ENCODE measurements at regions not wholly inside any gene's neighbourhood (a gene's known extent, or its start where the extent isn't known, plus 50 kb on each side); places are given as distances from the start of the nearest gene placed in this dataset.

- no peaks in the 10 kb centered on the region for H3K4me1 ChIP-seq
- H3K27ac ChIP-seq = no peak overlapping the region
- no peak for TF ChIP-seq CTCF (IDR thresholded peaks at IDR 0.05)
- intact Hi-C loops (cut with DNase I) = no loop called here
- H3K9ac ChIP-seq (ENCODE audit: low read depth in 2 of 2, low read length in 2 of 2) = no peak overlapping the region
- DNase-seq = no peak
- no peaks in the 10 kb centered on the region for H3K27me3 ChIP-seq
- H3K9me3 ChIP-seq = no peaks in the 10 kb centered on the region
- H3K36me3 ChIP-seq = no peaks in the 10 kb centered on the region
- no peak overlapping the region for H3K4me3 ChIP-seq
Observed at GRCh38 chr4:8739820-8740665, 131.6 kb downstream of the HMX1 start.

GRCh38 chr4:8739317-8739716, 132.3 kb downstream of the HMX1 start:
- no peak overlapping the region for H3K9ac ChIP-seq (ENCODE audit: low read depth in 2 of 2, low read length in 2 of 2)
- H3K36me3 ChIP-seq = no peaks in the 10 kb centered on the region
- no peaks in the 10 kb centered on the region for H3K9me3 ChIP-seq
- intact Hi-C loops (cut with DNase I) = no loop called here
- H3K4me3 ChIP-seq = no peak overlapping the region
- no peak for DNase-seq
- TF ChIP-seq CTCF (IDR thresholded peaks at IDR 0.05) = no peak
- H3K27me3 ChIP-seq = no peaks in the 10 kb centered on the region
- no peak overlapping the region for H3K27ac ChIP-seq
- H3K4me1 ChIP-seq = no peaks in the 10 kb centered on the region

- intact Hi-C loops (cut with DNase I) = no loop called here
- no peak overlapping the region for H3K9ac ChIP-seq (ENCODE audit: low read depth in 2 of 2, low read length in 2 of 2)
- no peaks in the 10 kb centered on the region for H3K27me3 ChIP-seq
- no peak for DNase-seq
- no peak overlapping the region for H3K27ac ChIP-seq
- no peaks in the 10 kb centered on the region for H3K4me1 ChIP-seq
- no peaks in the 10 kb centered on the region for H3K36me3 ChIP-seq
- H3K9me3 ChIP-seq = no peaks in the 10 kb centered on the region
- no peak for TF ChIP-seq CTCF (IDR thresholded peaks at IDR 0.05)
- no peak overlapping the region for H3K4me3 ChIP-seq
Observed at GRCh38 chr4:8738471-8738931, 133.1 kb downstream of the HMX1 start.

- Histone ChIP-seq H3K9ac (ENCODE audit: low read depth in 2 of 2, low read length in 2 of 2) (no peak overlapping the region), H3K4me1 (no peaks in the 10 kb centered on the region), H3K27me3 (no peaks in the 10 kb centered on the region), H3K9me3 (no peaks in the 10 kb centered on the region), H3K27ac (no peak overlapping the region), H3K36me3 (no peaks in the 10 kb centered on the region), H3K4me3 (no peak overlapping the region)
- DNase-seq = no peak
- TF ChIP-seq CTCF (IDR thresholded peaks at IDR 0.05) = no peak
- intact Hi-C loops (cut with DNase I) = no loop called here
Observed at GRCh38 chr4:8737601-8738279, 133.9 kb downstream of the HMX1 start.

- Histone ChIP-seq H3K4me3 (no peak overlapping the region), H3K36me3 (no peaks in the 10 kb centered on the region), H3K27me3 (no peaks in the 10 kb centered on the region), H3K4me1 (no peaks in the 10 kb centered on the region), H3K27ac (no peak overlapping the region), H3K9ac (ENCODE audit: low read depth in 2 of 2, low read length in 2 of 2) (no peak overlapping the region), H3K9me3 (no peaks in the 10 kb centered on the region)
- DNase-seq = no peak
- TF ChIP-seq CTCF (IDR thresholded peaks at IDR 0.05) = no peak
- intact Hi-C loops (cut with DNase I) = no loop called here
Observed at GRCh38 chr4:8737075-8737474, 134.6 kb downstream of the HMX1 start.

All from colonic mucosa (tissue), 4 donors.